Karpas-422 (cell line): ENCODE measurements at regions not wholly inside any gene's neighbourhood (a gene's known extent, or its start where the extent isn't known, plus 50 kb on each side); places are given as distances from the start of the nearest gene placed in this dataset.

Source experiments
- DNase-seq: peaks from one replicate; pipeline ENCODE4 v3.0.0-alpha.2; 2015
- H2AFZ ChIP-seq: fragments of 200-600 bp; sonication (generic); 2 replicates; pipeline ENCODE4 v1.6.1; 2014; ENCODE audit warnings: antibody characterized with exemption, low read length, mixed read lengths
- H3K27ac ChIP-seq: fragments of 200-600 bp; sonication (generic); 2 replicates; pipeline ENCODE4 v1.5.1; 2014; ENCODE audit warnings: mild to moderate bottlenecking, low read length, moderate library complexity
- H3K27me3 ChIP-seq: fragments of 200-600 bp; sonication (generic); 2 replicates; pipeline ENCODE4 v1.6.1; 2014; ENCODE audit warnings: low read length, mixed read lengths
- H3K36me3 ChIP-seq: fragments of 200-600 bp; sonication (generic); 2 replicates; pipeline ENCODE4 v1.6.1; 2014; ENCODE audit warnings: low read length, mixed read lengths; ENCODE audit not compliant: insufficient read depth
- H3K4me1 ChIP-seq: fragments of 200-600 bp; sonication (generic); 2 replicates; pipeline ENCODE4 v1.6.1; 2014; ENCODE audit warnings: mild to moderate bottlenecking, low read length, mixed read lengths
- H3K4me2 ChIP-seq: fragments of 200-600 bp; sonication (generic); 2 replicates; pipeline ENCODE4 v1.6.1; 2014; ENCODE audit warnings: low read length, low read depth, mild to moderate bottlenecking; ENCODE audit not compliant: poor library complexity, severe bottlenecking
- H3K4me3 ChIP-seq: fragments of 200-600 bp; sonication (generic); 2 replicates; pipeline ENCODE4 v1.5.1; 2014; ENCODE audit warnings: mild to moderate bottlenecking, antibody characterized with exemption, low read length, mixed read lengths
- H3K79me2 ChIP-seq: fragments of 200-600 bp; sonication (generic); 2 replicates; pipeline ENCODE4 v1.6.1; 2014; ENCODE audit warnings: mild to moderate bottlenecking, low read length, mixed read lengths
- H3K9ac ChIP-seq: fragments of 200-600 bp; sonication (generic); 2 replicates; pipeline ENCODE4 v1.6.0; 2014; ENCODE audit warnings: low read length
- H3K9me2 ChIP-seq: fragments of 200-600 bp; sonication (generic), shearing (Covaris generic); replicated peaks from 2 replicates; pipeline ENCODE4 v1.6.0; 2014; ENCODE audit warnings: mild to moderate bottlenecking, low read length, moderate library complexity; ENCODE audit not compliant: insufficient read depth
- H3K9me3 ChIP-seq: fragments of 300-700, 200-600 bp; sonication (generic); 2 replicates; pipeline ENCODE4 v1.6.1; 2014; ENCODE audit warnings: low read length, mixed read lengths
- H4K20me1 ChIP-seq: fragments of 200-600 bp; sonication (generic); 2 replicates; pipeline ENCODE4 v1.6.1; 2014; ENCODE audit warnings: mild to moderate bottlenecking, antibody characterized with exemption, low read length, low read depth; ENCODE audit not compliant: insufficient read depth

DNA sequence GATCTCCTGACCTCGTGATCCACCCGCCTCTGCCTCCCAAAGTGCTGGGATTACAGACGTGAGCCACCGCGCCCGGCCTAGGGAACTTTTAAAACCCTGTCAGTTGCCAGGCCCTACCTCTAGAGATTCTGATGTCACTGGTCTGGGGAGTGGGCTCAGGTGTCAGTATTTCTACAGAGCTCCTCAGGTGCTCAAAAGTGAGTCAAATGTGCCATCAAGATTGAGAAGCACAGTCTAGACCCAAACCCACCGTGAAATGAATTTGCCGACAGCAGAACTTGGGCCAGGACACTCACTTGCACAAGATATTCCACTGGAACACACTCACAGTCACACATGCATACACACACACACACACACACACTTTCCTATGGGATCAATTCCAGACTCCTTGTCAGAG lies 215.5 kb downstream of the RRAGC start:
- Histone ChIP-seq H3K9ac (no peak overlapping the region), H2AFZ (no peak overlapping the region), H3K27ac (no peak overlapping the region), H4K20me1 (no peaks in the 10 kb centered on the region), H3K9me3 (no peaks in the 10 kb centered on the region), H3K36me3 (no peaks in the 10 kb centered on the region), H3K27me3 (no peaks in the 10 kb centered on the region), H3K9me2 (no peaks in the 10 kb centered on the region), H3K4me3 (no peak overlapping the region), H3K79me2 (no peaks in the 10 kb centered on the region), H3K4me1 (no peaks in the 10 kb centered on the region), H3K4me2 (no peak overlapping the region)
- DNase-seq = no peak

DNA sequence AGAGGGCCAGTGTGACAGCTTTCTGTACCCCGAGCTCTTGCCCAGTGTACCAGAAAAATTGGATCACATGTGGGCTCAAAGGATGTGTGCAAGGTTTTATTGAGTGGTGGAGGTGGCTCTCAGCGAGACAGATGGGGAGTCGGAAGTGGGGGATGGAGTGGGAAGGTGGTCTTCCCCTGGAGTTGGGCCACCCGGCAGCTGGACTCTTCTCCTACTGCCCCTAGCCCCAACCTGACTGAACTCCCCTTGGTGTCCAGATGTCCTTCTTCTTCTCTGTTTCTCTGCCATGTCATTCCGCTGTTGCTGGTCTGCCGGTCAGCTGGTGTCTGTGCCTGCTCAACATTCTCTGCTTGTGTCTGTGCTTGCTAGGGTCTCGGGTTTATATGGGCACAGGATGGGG lies 217.9 kb downstream of the RRAGC start:
- no peaks in the 10 kb centered on the region for H3K9me2 ChIP-seq
- no peaks in the 10 kb centered on the region for H3K27me3 ChIP-seq
- H3K9ac ChIP-seq = no peak overlapping the region
- H3K4me3 ChIP-seq = no peak overlapping the region
- H3K9me3 ChIP-seq = no peaks in the 10 kb centered on the region
- no peak overlapping the region for H2AFZ ChIP-seq
- no peak overlapping the region for H3K27ac ChIP-seq
- H3K36me3 ChIP-seq = no peaks in the 10 kb centered on the region
- H4K20me1 ChIP-seq = no peaks in the 10 kb centered on the region
- no peaks in the 10 kb centered on the region for H3K4me1 ChIP-seq
- no peaks in the 10 kb centered on the region for H3K79me2 ChIP-seq
- H3K4me2 ChIP-seq = no peak overlapping the region
- no peak for DNase-seq

DNA sequence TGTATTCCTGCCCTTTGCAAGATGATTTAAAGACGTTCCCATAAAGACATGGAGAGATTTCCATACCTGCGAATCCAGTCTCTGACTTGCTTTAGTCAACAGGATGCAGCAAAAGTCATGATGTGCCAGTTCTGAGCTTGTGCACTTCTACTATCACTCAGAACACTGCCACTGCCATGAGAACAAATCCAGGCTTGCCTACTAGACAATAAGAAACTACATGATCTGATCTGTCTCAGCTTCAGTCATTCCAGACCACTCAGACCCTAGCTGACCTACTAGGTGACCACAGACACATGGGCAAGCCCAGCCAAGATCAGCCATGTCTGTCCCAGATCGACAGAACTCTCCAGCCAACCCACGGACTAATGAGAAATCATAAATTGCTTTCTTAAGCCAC lies 219.2 kb downstream of the RRAGC start:
- H3K9ac ChIP-seq = no peak overlapping the region
- DNase-seq = no peak
- no peaks in the 10 kb centered on the region for H3K9me2 ChIP-seq
- no peak overlapping the region for H3K4me3 ChIP-seq
- no peak overlapping the region for H3K4me2 ChIP-seq
- H3K36me3 ChIP-seq = no peaks in the 10 kb centered on the region
- H3K79me2 ChIP-seq = no peaks in the 10 kb centered on the region
- no peaks in the 10 kb centered on the region for H3K4me1 ChIP-seq
- H2AFZ ChIP-seq = no peak overlapping the region
- H4K20me1 ChIP-seq = no peaks in the 10 kb centered on the region
- H3K27me3 ChIP-seq = no peaks in the 10 kb centered on the region
- no peaks in the 10 kb centered on the region for H3K9me3 ChIP-seq
- H3K27ac ChIP-seq = no peak overlapping the region

DNA sequence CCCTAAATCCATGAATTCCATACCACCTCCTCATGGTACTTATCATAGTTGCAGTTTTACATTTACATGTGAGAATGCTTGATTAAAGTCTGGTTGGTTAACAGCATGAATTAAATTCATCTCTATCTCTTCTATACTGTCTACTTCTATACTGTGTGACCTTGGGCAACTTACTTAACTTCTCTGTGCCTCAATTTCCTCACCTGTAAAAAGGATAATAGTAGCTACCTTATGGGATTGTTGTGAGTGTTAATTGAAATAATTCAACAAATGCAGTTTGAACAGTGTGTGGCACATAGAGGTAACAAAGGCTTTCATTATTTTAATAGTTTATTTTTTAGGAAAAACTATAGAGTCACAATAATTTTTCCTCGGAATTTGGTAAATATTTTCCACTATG lies 231.3 kb downstream of the RRAGC start:
- Histone ChIP-seq H3K4me2 (no peak overlapping the region), H3K27me3 (no peaks in the 10 kb centered on the region), H3K27ac (no peak overlapping the region), H3K9me2 (no peaks in the 10 kb centered on the region), H3K4me1 (no peaks in the 10 kb centered on the region), H3K79me2 (no peaks in the 10 kb centered on the region), H3K4me3 (no peak overlapping the region), H3K9ac (no peak overlapping the region), H2AFZ (no peak overlapping the region), H4K20me1 (no peaks in the 10 kb centered on the region), H3K36me3 (no peaks in the 10 kb centered on the region), H3K9me3 (no peaks in the 10 kb centered on the region)
- no peak for DNase-seq

DNA sequence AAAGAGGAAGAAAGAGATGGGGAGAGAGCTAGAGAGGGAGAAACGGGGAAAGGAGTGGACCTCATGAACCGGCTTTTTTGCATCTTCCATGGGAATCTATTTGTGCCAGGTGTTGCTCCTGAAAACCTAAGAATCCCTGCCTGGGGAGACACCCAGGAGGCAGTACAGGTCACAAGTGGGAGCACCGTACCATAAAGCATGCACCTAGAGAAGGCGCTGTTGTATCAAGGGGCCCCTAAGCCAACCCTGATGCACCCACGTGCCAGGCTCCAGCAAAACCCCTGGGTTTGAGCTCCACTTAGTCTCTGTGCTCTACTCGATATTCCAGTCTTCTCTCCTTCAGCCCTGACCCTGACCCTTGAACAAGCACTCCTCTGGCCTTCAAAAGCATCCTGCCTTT lies 233.6 kb downstream of the RRAGC start:
- H3K9me2 ChIP-seq = no peaks in the 10 kb centered on the region
- H3K27me3 ChIP-seq = no peaks in the 10 kb centered on the region
- no peaks in the 10 kb centered on the region for H3K36me3 ChIP-seq
- H3K79me2 ChIP-seq = no peaks in the 10 kb centered on the region
- no peak overlapping the region for H3K4me2 ChIP-seq
- no peak overlapping the region for H2AFZ ChIP-seq
- no peaks in the 10 kb centered on the region for H3K4me1 ChIP-seq
- H3K4me3 ChIP-seq = no peak overlapping the region
- no peak for DNase-seq
- H3K27ac ChIP-seq = no peak overlapping the region
- no peak overlapping the region for H3K9ac ChIP-seq
- H4K20me1 ChIP-seq = no peaks in the 10 kb centered on the region
- no peaks in the 10 kb centered on the region for H3K9me3 ChIP-seq

DNA sequence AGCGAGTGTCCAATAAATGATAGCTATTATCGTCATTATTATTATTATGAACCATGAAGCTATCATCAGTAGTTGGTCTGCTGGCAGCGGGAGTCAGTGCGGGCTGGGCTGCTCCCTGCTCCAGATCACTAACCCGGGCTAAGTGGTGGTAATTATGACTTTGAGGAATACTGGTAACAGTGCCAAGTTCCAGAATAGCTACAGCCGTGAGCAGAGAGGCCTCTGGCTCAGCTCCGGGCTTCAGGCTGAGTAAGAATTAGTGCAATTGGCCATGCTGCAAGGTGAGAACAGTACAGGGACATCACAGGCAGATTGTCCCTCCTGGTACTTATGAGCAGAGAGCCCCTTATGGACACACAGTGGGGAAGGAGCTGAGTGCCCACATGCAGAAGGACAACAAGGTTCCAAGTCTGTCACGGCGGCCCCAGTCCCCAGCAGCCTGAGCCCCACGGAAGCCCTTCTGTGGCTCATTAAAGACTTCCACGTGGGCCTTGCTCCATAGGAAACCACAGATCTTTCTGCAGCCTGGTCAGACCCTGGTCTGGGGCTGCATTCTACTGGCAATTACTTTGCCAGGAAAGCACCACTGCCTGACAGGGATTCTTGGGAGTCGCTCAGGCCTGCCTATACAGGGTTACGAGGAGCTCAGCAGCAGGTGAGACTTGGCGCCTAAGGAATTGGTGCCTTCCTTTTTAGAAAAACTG lies 235.1 kb downstream of the RRAGC start:
- H3K79me2 ChIP-seq = no peaks in the 10 kb centered on the region
- no peak for DNase-seq
- H3K9me2 ChIP-seq = no peaks in the 10 kb centered on the region
- H3K4me2 ChIP-seq = no peak overlapping the region
- H3K27me3 ChIP-seq = no peaks in the 10 kb centered on the region
- H4K20me1 ChIP-seq = no peaks in the 10 kb centered on the region
- no peak overlapping the region for H3K27ac ChIP-seq
- H2AFZ ChIP-seq = no peak overlapping the region
- no peaks in the 10 kb centered on the region for H3K36me3 ChIP-seq
- no peak overlapping the region for H3K9ac ChIP-seq
- H3K4me1 ChIP-seq = no peaks in the 10 kb centered on the region
- H3K9me3 ChIP-seq = no peaks in the 10 kb centered on the region
- H3K4me3 ChIP-seq = no peak overlapping the region

DNA sequence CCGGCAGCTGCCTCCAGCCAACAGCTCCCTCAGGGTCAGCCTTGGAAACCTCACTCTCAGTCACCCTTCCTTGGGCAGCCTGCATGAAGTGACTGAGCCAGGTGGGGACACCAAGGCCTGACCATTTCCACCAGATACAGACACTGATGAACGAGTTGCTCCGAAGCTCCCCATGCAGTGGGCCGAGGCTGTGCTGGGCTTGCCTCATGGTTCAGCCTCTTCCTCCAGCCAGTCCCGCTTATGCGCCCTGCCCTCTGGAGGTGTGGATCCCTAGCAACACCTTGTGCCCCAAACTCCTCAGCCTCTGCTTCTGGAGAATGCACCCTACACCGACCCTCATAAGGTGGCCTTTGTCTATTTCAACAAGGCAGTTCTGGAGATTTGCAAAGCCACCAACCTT lies 236.0 kb downstream of the RRAGC start:
- H3K27ac ChIP-seq = no peak overlapping the region
- H3K4me2 ChIP-seq = no peak overlapping the region
- H3K9me2 ChIP-seq = no peaks in the 10 kb centered on the region
- H3K4me3 ChIP-seq = no peak overlapping the region
- H3K9ac ChIP-seq = no peak overlapping the region
- no peaks in the 10 kb centered on the region for H3K27me3 ChIP-seq
- no peaks in the 10 kb centered on the region for H3K9me3 ChIP-seq
- H4K20me1 ChIP-seq = no peaks in the 10 kb centered on the region
- H3K4me1 ChIP-seq = no peaks in the 10 kb centered on the region
- DNase-seq = no peak
- no peaks in the 10 kb centered on the region for H3K79me2 ChIP-seq
- no peak overlapping the region for H2AFZ ChIP-seq
- H3K36me3 ChIP-seq = no peaks in the 10 kb centered on the region

DNA sequence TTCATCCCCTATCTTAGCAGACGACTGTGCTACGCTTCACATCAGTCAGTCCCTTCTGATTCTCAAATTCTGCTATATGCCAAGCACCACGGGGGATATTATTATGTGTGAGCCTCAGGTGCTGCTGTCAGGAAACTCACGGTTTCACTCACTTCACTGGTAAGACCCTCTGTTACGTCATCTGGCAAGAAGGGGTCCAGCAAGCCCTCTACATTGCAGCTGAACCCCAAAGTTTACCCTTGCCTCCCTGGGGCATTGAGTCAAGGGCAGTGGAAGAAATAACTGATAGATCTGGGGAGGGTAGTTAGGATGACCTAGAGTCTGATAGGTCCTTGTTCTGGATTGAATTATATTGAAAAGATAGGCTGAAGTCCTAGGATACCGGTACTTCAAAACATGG lies 237.4 kb downstream of the RRAGC start:
- no peaks in the 10 kb centered on the region for H3K4me1 ChIP-seq
- no peak for DNase-seq
- H3K4me2 ChIP-seq = no peak overlapping the region
- no peak overlapping the region for H3K4me3 ChIP-seq
- no peaks in the 10 kb centered on the region for H3K9me3 ChIP-seq
- no peak overlapping the region for H3K9ac ChIP-seq
- H4K20me1 ChIP-seq = no peaks in the 10 kb centered on the region
- H3K36me3 ChIP-seq = no peaks in the 10 kb centered on the region
- no peak overlapping the region for H2AFZ ChIP-seq
- no peak overlapping the region for H3K27ac ChIP-seq
- no peaks in the 10 kb centered on the region for H3K79me2 ChIP-seq
- H3K9me2 ChIP-seq = no peaks in the 10 kb centered on the region
- no peaks in the 10 kb centered on the region for H3K27me3 ChIP-seq

DNA sequence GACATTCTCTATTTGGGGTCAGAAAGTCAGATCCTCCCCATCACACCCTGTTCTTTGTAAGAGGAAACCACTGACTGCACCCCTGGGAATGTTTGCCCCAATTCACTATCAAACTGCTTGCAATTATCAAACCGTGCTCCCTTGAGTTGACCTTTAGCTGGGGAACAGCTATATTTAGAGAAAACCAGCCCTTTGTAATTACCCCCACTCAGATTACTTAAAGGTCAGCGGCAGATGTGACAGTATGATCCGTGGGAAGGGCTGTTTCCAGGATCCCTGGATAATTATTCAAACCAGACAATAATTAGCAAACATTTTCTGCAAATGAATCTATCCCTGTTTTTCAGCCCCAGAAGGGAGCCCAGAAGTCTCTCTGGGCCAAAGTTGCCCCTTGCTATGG lies 242.7 kb downstream of the RRAGC start:
- Histone ChIP-seq H4K20me1 (no peaks in the 10 kb centered on the region), H3K4me3 (no peak overlapping the region), H3K9me2 (no peaks in the 10 kb centered on the region), H3K4me1 (no peaks in the 10 kb centered on the region), H3K27me3 (no peaks in the 10 kb centered on the region), H3K79me2 (no peaks in the 10 kb centered on the region), H3K36me3 (no peaks in the 10 kb centered on the region), H3K9me3 (peaks cover 4% of the 10 kb centered on the region; the same call in 1 of the 2 replicates), H3K4me2 (no peak overlapping the region), H3K9ac (no peak overlapping the region), H3K27ac (no peak overlapping the region), H2AFZ (no peak overlapping the region)
- DNase-seq = no peak
